A549 (cell line): ENCODE measurements at regions not wholly inside any gene's neighbourhood (a gene's known extent, or its start where the extent isn't known, plus 50 kb on each side); places are given as distances from the start of the nearest gene placed in this dataset.

ENCODE experiments used
- ATAC-seq, 2 experiments: fragments of 200-7000 bp in 1 of 2; fragments of >200 bp in 1 of 2; cut with Nextera tagmentation in 1 of 2; cut with Tn5 transposase in 1 of 2; 3 replicates each; pipeline versions ENCODE4 v1.8.0 to v1.9.1; 2018 to 2020; ENCODE audit warnings: mild to moderate bottlenecking in 1 of 2, moderate library complexity in 1 of 2
- CTCF ChIA-PET: fragments of 300-600 bp; sonication (Branson Sonifier 250); formaldehyde crosslinking; extraction: SDS; loops from one replicate; lab custom pipeline; 2021; ENCODE audit warnings: antibody characterized with exemption, inconsistent platforms; lab: Yijun Ruan, JAX
- POLR2A ChIA-PET: fragments of 350-600 bp; formaldehyde crosslinking; extraction: SDS; loops from one replicate; lab custom pipeline; 2021; ENCODE audit warnings: antibody characterized with exemption, inconsistent platforms; lab: Yijun Ruan, JAX
- DNase-seq, 2 experiments: peaks; one replicate each; pipeline versions ENCODE4 v3.0.0 to v3.0.0-alpha.2; 2011 to 2016; ENCODE audit warnings: low read depth in 1 of 2, low spot score in 1 of 2
- FAIRE-seq: peaks from 2 replicates; lab custom pipeline; 2011; peaks lifted over from hg19 to GRCh38; lab: Jason Lieb, UNC
- H3K27ac ChIP-seq, 2 experiments: fragments of >200 bp; sonication (Bioruptor Twin); formaldehyde crosslinking; 3 replicates each; pipeline ENCODE4 v1.5.1; 2016 to 2017
- H3K4me1 ChIP-seq: fragments of >200 bp; sonication (Bioruptor Twin); formaldehyde crosslinking; 3 replicates; pipeline ENCODE4 v1.6.1; 2016
- H3K4me2 ChIP-seq: fragments of >200 bp; sonication (Bioruptor Twin); formaldehyde crosslinking; 3 replicates; pipeline ENCODE4 v1.6.1; 2016
- H3K4me3 ChIP-seq: fragments of >200 bp; sonication (Bioruptor Twin); formaldehyde crosslinking; 3 replicates; pipeline ENCODE4 v1.5.1; 2016
- H3K9me3 ChIP-seq: fragments of >200 bp; sonication (Bioruptor Twin); formaldehyde crosslinking; 3 replicates; pipeline ENCODE4 v1.6.1; 2016
- CEBPB ChIP-seq, 2 experiments: fragments of >200 bp in 1 of 2; sonication (Bioruptor Twin) in 1 of 2; formaldehyde crosslinking in 1 of 2; IDR thresholded peaks; 2 replicates each; pipeline ENCODE4 v1.6.1; 2012 to 2016
- EHMT2 ChIP-seq: fragments of 200-600 bp; sonication (generic); IDR thresholded peaks from 2 replicates; pipeline ENCODE4 v1.6.1; 2016; ENCODE audit warnings: antibody characterized with exemption, low read depth, mild to moderate bottlenecking, moderate library complexity
- FOSB ChIP-seq: fragments of 250-450 bp; sonication (Bioruptor Pico); IDR thresholded peaks from 2 replicates; pipeline ENCODE4 v1.5.0; 2020; ENCODE audit warnings: mild to moderate bottlenecking, moderate library complexity
- FOSL2 ChIP-seq, 2 experiments: fragments of 450-650 bp in 1 of 2; fragments of >200 bp in 1 of 2; sonication (Bioruptor Twin) in 1 of 2; formaldehyde crosslinking; IDR thresholded peaks; 2 replicates each; pipeline versions ENCODE4 v1.5.0 to v1.6.1; 2016 to 2020; ENCODE audit warnings: mild to moderate bottlenecking in 1 of 2, moderate library complexity in 1 of 2
- FOXS1 ChIP-seq: fragments of 250-450 bp; sonication (Bioruptor Pico); IDR thresholded peaks from 2 replicates; pipeline ENCODE4 v1.5.0; 2020; ENCODE audit warnings: mild to moderate bottlenecking, moderate library complexity
- HDAC2 ChIP-seq: fragments of 200-600 bp; sonication (generic); IDR thresholded peaks from 2 replicates; pipeline ENCODE4 v1.6.1; 2016
- JUN ChIP-seq, 2 experiments: fragments of >200 bp; sonication (Bioruptor Twin); formaldehyde crosslinking; IDR thresholded peaks; 2 replicates in 1 of 2; 3 replicates in 1 of 2; pipeline ENCODE4 v1.6.1; 2016 to 2017
- JUNB ChIP-seq: fragments of >200 bp; sonication (Bioruptor Twin); formaldehyde crosslinking; IDR thresholded peaks from 2 replicates; pipeline ENCODE4 v1.6.1; 2016
- KDM5A ChIP-seq: fragments of 200-600 bp; sonication (generic); IDR thresholded peaks from 2 replicates; pipeline ENCODE4 v1.6.1; 2016; ENCODE audit warnings: antibody characterized with exemption, mild to moderate bottlenecking
- MAFK ChIP-seq: fragments of 450-650 bp; IDR thresholded peaks from 2 replicates; pipeline ENCODE4 v1.6.1; 2014; ENCODE audit not compliant: partially characterized antibody
- PHF8 ChIP-seq: fragments of 200-600 bp; sonication (generic); IDR thresholded peaks from 2 replicates; pipeline ENCODE4 v1.6.1; 2016; ENCODE audit warnings: low read depth, mild to moderate bottlenecking, antibody characterized with exemption, moderate library complexity, borderline replicate concordance
- POLR2A ChIP-seq: IDR thresholded peaks from 2 replicates; pipeline ENCODE4 v1.6.1; 2012; ENCODE audit warnings: mild to moderate bottlenecking, low read length
- POLR2AphosphoS2 ChIP-seq: conservative IDR thresholded peaks from 2 replicates; pipeline ENCODE4 v1.6.1; 2012; ENCODE audit warnings: low read length, improper control_type of control experiment, inconsistent platforms
- RARB ChIP-seq: fragments of 250-450 bp; sonication (Bioruptor Pico); IDR thresholded peaks from 2 replicates; pipeline ENCODE4 v1.8.0; 2021; ENCODE audit warnings: mild to moderate bottlenecking, moderate library complexity
- RCOR1 ChIP-seq: fragments of 150-350 bp; IDR thresholded peaks from 2 replicates; pipeline ENCODE4 v1.6.1; 2014; ENCODE audit warnings: antibody characterized with exemption, low read length, low read depth
- RFX5 ChIP-seq: fragments of 450-650 bp; IDR thresholded peaks from 2 replicates; pipeline ENCODE4 v1.7.1; 2014; ENCODE audit warnings: antibody characterized with exemption, mild to moderate bottlenecking, moderate library complexity
- TP53 ChIP-seq: fragments of 250-450 bp; sonication (Bioruptor Pico); IDR thresholded peaks from 2 replicates; pipeline ENCODE4 v1.5.0; 2021; ENCODE audit warnings: mild to moderate bottlenecking, moderate library complexity
- ZC3H11A ChIP-seq: fragments of 450-650 bp; IDR thresholded peaks from 2 replicates; pipeline ENCODE4 v1.6.1; 2014; ENCODE audit warnings: antibody characterized with exemption, mild to moderate bottlenecking
- ZFP36 ChIP-seq: fragments of 450-650 bp; IDR thresholded peaks from 2 replicates; pipeline ENCODE4 v1.6.1; 2014; ENCODE audit warnings: borderline replicate concordance; ENCODE audit not compliant: partially characterized antibody
- ZSCAN20 ChIP-seq: fragments of 250-450 bp; sonication (Bioruptor Pico); IDR thresholded peaks from 2 replicates; pipeline ENCODE4 v1.8.0; 2022; ENCODE audit warnings: mild to moderate bottlenecking, moderate library complexity
- WGBS: methylation state at CpG from one replicate; pipeline ENCODE4 v1.1.6; 2017; ENCODE audit errors: missing lambda C conversion rate; 5-methylcytosine and 5-hydroxymethylcytosine counted together
- TF ChIP-seq, protein P1 (sequence below): fragments of >200 bp; sonication (Bioruptor Twin); formaldehyde crosslinking; IDR thresholded peaks from 3 replicates; pipeline ENCODE4 v1.6.1; 2016
- TF ChIP-seq, protein P2 (sequence below): IDR thresholded peaks from 2 replicates; pipeline ENCODE4 v1.6.1; 2012; ENCODE audit warnings: low read depth, borderline replicate concordance

DNA sequence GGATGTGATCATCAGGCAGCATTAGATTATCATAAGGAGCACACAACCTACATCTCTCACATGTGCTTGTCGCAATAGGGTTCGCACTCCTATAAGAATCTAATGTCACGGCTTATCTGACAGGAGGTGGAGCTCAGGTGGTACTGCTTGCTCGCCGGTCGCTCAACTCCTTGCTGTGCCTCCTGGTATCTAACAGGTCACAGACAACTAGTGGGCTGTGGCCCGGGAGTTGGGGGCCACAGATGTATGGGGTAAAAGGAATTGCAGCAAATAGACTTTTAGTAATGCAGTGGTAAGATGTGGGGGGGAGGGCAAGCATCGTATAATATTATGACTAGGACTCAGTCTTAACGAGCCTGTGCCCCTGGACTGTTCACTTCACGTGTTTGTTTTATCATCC is 624.8 kb downstream of the CENPC start:
- no peaks in the 10 kb centered on the region for H3K4me1 ChIP-seq
- no peak overlapping the region for H3K4me3 ChIP-seq
- DNase-seq (no peak), FAIRE-seq (no peak), ATAC-seq (no peak)
- POLR2A ChIA-PET: no interaction called here
- WGBS: 77% methylated on average over 10 of the region's 10 CpGs
- no peak overlapping the region for H3K4me2 ChIP-seq
- H3K9me3 ChIP-seq: no peaks in the 10 kb centered on the region
- H3K27ac ChIP-seq: no peak overlapping the region
- CTCF ChIA-PET: no interaction called here
- no peak for TF ChIP-seq ZFP36
- TF ChIP-seq PHF8: no peak
- TF ChIP-seq POLR2A: no peak
- no peak for TF ChIP-seq JUN (IDR thresholded peaks at IDR 0.05)
- no peak for TF ChIP-seq KDM5A
- TF ChIP-seq JUNB: no peak
- no peak for TF ChIP-seq ZSCAN20
- no peak for TF ChIP-seq MAFK
- TF ChIP-seq ZC3H11A: no peak
- no peak for TF ChIP-seq TP53 (CRISPR knock-in tag)
- TF ChIP-seq HDAC2: no peak
- no peak for TF ChIP-seq RARB (CRISPR knock-in tag)
- TF ChIP-seq, protein P1, sequence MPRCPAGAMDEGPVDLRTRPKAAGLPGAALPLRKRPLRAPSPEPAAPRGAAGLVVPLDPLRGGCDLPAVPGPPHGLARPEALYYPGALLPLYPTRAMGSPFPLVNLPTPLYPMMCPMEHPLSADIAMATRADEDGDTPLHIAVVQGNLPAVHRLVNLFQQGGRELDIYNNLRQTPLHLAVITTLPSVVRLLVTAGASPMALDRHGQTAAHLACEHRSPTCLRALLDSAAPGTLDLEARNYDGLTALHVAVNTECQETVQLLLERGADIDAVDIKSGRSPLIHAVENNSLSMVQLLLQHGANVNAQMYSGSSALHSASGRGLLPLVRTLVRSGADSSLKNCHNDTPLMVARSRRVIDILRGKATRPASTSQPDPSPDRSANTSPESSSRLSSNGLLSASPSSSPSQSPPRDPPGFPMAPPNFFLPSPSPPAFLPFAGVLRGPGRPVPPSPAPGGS: no peak
- no peak for TF ChIP-seq RFX5
- TF ChIP-seq CEBPB (IDR thresholded peaks at IDR 0.05): no peak
- TF ChIP-seq FOSL2 (IDR thresholded peaks at IDR 0.05): no peak
- no peak for TF ChIP-seq FOSL2 (CRISPR knock-in tag; IDR thresholded peaks at IDR 0.05)

DNA sequence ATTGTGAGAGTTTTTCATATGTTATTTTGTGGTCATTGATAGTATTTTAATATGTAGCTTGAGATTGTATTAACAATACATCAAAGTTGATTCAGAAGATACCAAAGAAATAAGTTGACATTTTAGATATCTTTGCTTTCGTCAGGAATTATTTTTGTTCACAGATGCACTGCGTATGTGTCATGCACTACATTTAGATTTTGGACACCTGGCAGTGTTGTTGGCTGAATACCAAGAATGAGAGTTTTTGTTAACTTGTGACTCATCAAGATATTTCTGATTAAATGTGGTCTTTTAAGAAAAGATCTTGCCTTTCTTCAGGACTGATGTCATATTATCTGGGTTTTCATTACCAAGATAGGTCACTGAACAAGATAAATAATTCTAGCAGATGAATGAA is 633.4 kb downstream of the CENPC start:
- POLR2A ChIA-PET: no interaction called here
- no peak overlapping the region for H3K4me2 ChIP-seq
- no peak for TF ChIP-seq RCOR1
- TF ChIP-seq, protein P2, sequence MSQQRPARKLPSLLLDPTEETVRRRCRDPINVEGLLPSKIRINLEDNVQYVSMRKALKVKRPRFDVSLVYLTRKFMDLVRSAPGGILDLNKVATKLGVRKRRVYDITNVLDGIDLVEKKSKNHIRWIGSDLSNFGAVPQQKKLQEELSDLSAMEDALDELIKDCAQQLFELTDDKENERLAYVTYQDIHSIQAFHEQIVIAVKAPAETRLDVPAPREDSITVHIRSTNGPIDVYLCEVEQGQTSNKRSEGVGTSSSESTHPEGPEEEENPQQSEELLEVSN: no peak
- H3K9me3 ChIP-seq: no peaks in the 10 kb centered on the region
- DNase-seq: no peak
- no peak overlapping the region for H3K4me3 ChIP-seq
- no peak for FAIRE-seq
- no peak overlapping the region for H3K27ac ChIP-seq
- no peaks in the 10 kb centered on the region for H3K4me1 ChIP-seq
- ATAC-seq: no peak
- 66% methylated on average over 2 of the region's 2 CpGs for WGBS
- CTCF ChIA-PET: no interaction called here

DNA sequence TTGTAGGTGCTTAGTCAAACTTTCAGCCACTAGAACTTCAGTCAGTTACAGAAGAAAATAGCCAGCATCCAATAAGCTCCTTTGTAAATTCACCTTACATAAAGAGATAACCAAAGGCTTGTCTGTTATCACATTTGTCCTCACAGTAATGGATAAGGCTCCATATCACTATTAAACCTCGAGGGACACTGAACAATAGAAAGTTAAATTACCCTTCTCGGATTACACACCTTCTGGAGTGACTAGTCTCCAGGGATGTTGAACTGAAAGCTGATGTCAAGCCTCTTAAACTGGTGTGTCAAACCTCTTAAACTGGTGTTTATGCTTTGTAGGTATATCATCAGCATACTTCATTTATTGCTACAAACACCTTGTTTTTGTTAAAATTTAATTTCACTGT is 639.0 kb downstream of the CENPC start:
- no peak for ATAC-seq
- ChIA-PET CTCF (interaction anchor here (0.7 kb wide), 1 partner anchor 23 kb away, joined by 3 read pairs; no protein-coding TSS in a partner anchor), POLR2A (no interaction called here)
- no peak for DNase-seq
- Histone ChIP-seq H3K9me3 (no peaks in the 10 kb centered on the region), H3K4me1 (no peaks in the 10 kb centered on the region), H3K4me2 (no peak overlapping the region), H3K27ac (no peak overlapping the region), H3K4me3 (no peak overlapping the region)
- no peak for FAIRE-seq
- 14% methylated on average over 2 of the region's 2 CpGs for WGBS
- TF ChIP-seq FOSB (CRISPR knock-in tag) (no peak), EHMT2 (no peak), POLR2AphosphoS2 (no peak), FOXS1 (CRISPR knock-in tag) (no peak), FOSL2 (IDR thresholded peaks at IDR 0.05) (no peak), FOSL2 (CRISPR knock-in tag; IDR thresholded peaks at IDR 0.05) (no peak)
